Panc1 (cell line): ENCODE measurements at regions not wholly inside any gene's neighbourhood (a gene's known extent, or its start where the extent isn't known, plus 50 kb on each side); places are given as distances from the start of the nearest gene placed in this dataset.
"Not testable (repeated sequence)": the region's sequence is repeated elsewhere in the genome, so short reads cannot be mapped to it uniquely, and the experiment has no call there.

ENCODE experiments used
- ATAC-seq: fragments of 200-7000 bp; cut with Tn5 transposase; 2 replicates; pipeline ENCODE4 v1.9.1; 2020; ENCODE audit warnings: mild to moderate bottlenecking, moderate library complexity
- BruUV-seq: library from RNA; stranded (reverse); fragments of 400-500 nt; replicated peaks from 2 replicates; lab custom pipeline; 2021; lab: Mats Ljungman, UMichigan
- CTCF ChIA-PET: fragments of 300-600 bp; sonication (Branson Sonifier 250); formaldehyde crosslinking; loops from one replicate; lab custom pipeline; 2022; ENCODE audit warnings: antibody characterized with exemption; lab: Charles Lee
- POLR2A ChIA-PET: fragments of 300-600 bp; sonication (Branson Sonifier 250); formaldehyde crosslinking; loops from one replicate; lab custom pipeline; 2022; ENCODE audit warnings: antibody characterized with exemption; lab: Charles Lee
- DNase-seq: peaks from one replicate; pipeline ENCODE4 v3.0.0-alpha.2; 2010; ENCODE audit warnings: low read depth, low spot score
- H3K27ac ChIP-seq: 2 replicates; pipeline ENCODE4 v1.5.1; 2011; ENCODE audit warnings: mild to moderate bottlenecking, low read length, inconsistent platforms
- H3K27me3 ChIP-seq: fragments of 200-500 bp; sonication (Bioruptor generic); 2 replicates; pipeline ENCODE4 v1.6.0; 2014; ENCODE audit warnings: low read length, inconsistent platforms; ENCODE audit not compliant: control insufficient read depth, insufficient read depth
- H3K36me3 ChIP-seq: fragments of 200-500 bp; sonication (Bioruptor generic); 2 replicates; pipeline ENCODE4 v1.5.1; 2014; ENCODE audit warnings: inconsistent platforms, mild to moderate bottlenecking, low read length, moderate library complexity; ENCODE audit not compliant: control insufficient read depth, insufficient read depth
- H3K4me1 ChIP-seq: 2 replicates; pipeline ENCODE4 v1.5.1; 2011; ENCODE audit warnings: inconsistent platforms, mild to moderate bottlenecking, low read length, moderate library complexity; ENCODE audit not compliant: control insufficient read depth, insufficient read depth
- H3K4me3 ChIP-seq, 2 experiments: 2 replicates each; pipeline ENCODE4 v1.5.1; 2011 to 2012; ENCODE audit warnings: low read depth in 2 of 2, low read length in 2 of 2, mild to moderate bottlenecking in 2 of 2, inconsistent platforms in 1 of 2, moderate library complexity in 1 of 2
- H3K9me3 ChIP-seq: fragments of 200-500 bp; sonication (Bioruptor generic); 2 replicates; pipeline ENCODE4 v1.5.1; 2014; ENCODE audit warnings: low read depth, mild to moderate bottlenecking, inconsistent platforms, low read length, moderate library complexity; ENCODE audit not compliant: control insufficient read depth, insufficient read depth
- in situ Hi-C: cut with HindIII; loops from 2 replicates; pipeline ENCODE4 v1.10.0; 2016; ENCODE audit warnings: low sequenced_read_pairs, low pct_unique_long_range_greater_than_20kb
- intact Hi-C: fragments of 100-400 bp; cut with micrococcal nuclease; formaldehyde crosslinking; loops from one replicate; pipeline ENCODE4 v1.10.0; 2022; ENCODE audit not compliant: unreplicated experiment

- H3K27ac ChIP-seq, ATAC-seq, CTCF ChIA-PET, H3K27me3 ChIP-seq, H3K36me3 ChIP-seq, H3K4me1 ChIP-seq, H3K9me3 ChIP-seq, in situ Hi-C loops, BruUV-seq, intact Hi-C loops, POLR2A ChIA-PET, DNase-seq, H3K4me3 ChIP-seq: not testable (repeated sequence)
These were observed 263.5 kb upstream of the PLGLB1 start for GRCh38 chr2:87285139-87285538.

GRCh38 chr2:87290566-87291307 is 269.1 kb upstream of the PLGLB1 start:
- intact Hi-C loops, H3K27ac ChIP-seq, H3K9me3 ChIP-seq, in situ Hi-C loops, H3K36me3 ChIP-seq, DNase-seq, H3K4me1 ChIP-seq, CTCF ChIA-PET, H3K27me3 ChIP-seq, H3K4me3 ChIP-seq, BruUV-seq, POLR2A ChIA-PET: not testable (repeated sequence)
- ATAC-seq, result peak; percentile 84

GRCh38 chr2:87291400-87292200 is 270.0 kb upstream of the PLGLB1 start:
- in situ Hi-C loops, DNase-seq, BruUV-seq: not testable (repeated sequence)

GRCh38 chr2:87293931-87294594 is 272.4 kb upstream of the PLGLB1 start:
- H3K27ac ChIP-seq, H3K4me3 ChIP-seq, H3K36me3 ChIP-seq, intact Hi-C loops, ATAC-seq, CTCF ChIA-PET, H3K4me1 ChIP-seq, in situ Hi-C loops, H3K9me3 ChIP-seq, POLR2A ChIA-PET, H3K27me3 ChIP-seq, DNase-seq, BruUV-seq: not testable (repeated sequence)

More at GRCh38 chr2:87291400-87292200, 270.0 kb upstream of the PLGLB1 start:
- H3K27ac ChIP-seq, H3K9me3 ChIP-seq, H3K27me3 ChIP-seq, H3K4me1 ChIP-seq, POLR2A ChIA-PET, intact Hi-C loops, H3K36me3 ChIP-seq, H3K4me3 ChIP-seq, CTCF ChIA-PET: not testable (repeated sequence)
- ATAC-seq, result 0 out of 2 replicates have a peak, but pooled peaks have one; percentile 38

GRCh38 chr2:87295135-87295534 is 273.5 kb upstream of the PLGLB1 start:
- CTCF ChIA-PET, H3K4me3 ChIP-seq, ATAC-seq, H3K27me3 ChIP-seq, BruUV-seq, DNase-seq, H3K27ac ChIP-seq, in situ Hi-C loops, POLR2A ChIA-PET, H3K4me1 ChIP-seq, H3K9me3 ChIP-seq, H3K36me3 ChIP-seq, intact Hi-C loops: not testable (repeated sequence)

- H3K4me1 ChIP-seq, CTCF ChIA-PET, H3K9me3 ChIP-seq, H3K36me3 ChIP-seq, ATAC-seq, H3K27me3 ChIP-seq, BruUV-seq, intact Hi-C loops, H3K27ac ChIP-seq, DNase-seq, in situ Hi-C loops, POLR2A ChIA-PET, H3K4me3 ChIP-seq: not testable (repeated sequence)
These were observed 279.7 kb upstream of the PLGLB1 start for GRCh38 chr2:87301349-87301748.

GRCh38 chr2:87301871-87302270 is 280.2 kb upstream of the PLGLB1 start:
- H3K27me3 ChIP-seq, BruUV-seq, POLR2A ChIA-PET, H3K27ac ChIP-seq, H3K4me3 ChIP-seq, H3K9me3 ChIP-seq, H3K4me1 ChIP-seq, CTCF ChIA-PET, DNase-seq, H3K36me3 ChIP-seq, ATAC-seq, in situ Hi-C loops, intact Hi-C loops: not testable (repeated sequence)
